Hypothalamus (tissue), 51 donors: ENCODE measurements at regions not wholly inside any gene's neighbourhood (a gene's known extent, or its start where the extent isn't known, plus 50 kb on each side); places are given as distances from the start of the nearest gene placed in this dataset.
"Not testable (repeated sequence)": the region's sequence is repeated elsewhere in the genome, so short reads cannot be mapped to it uniquely, and the experiment has no call there.

ENCODE experiments used
- DNase-seq, 51 donors: peaks; one replicate each; lab custom pipeline; 2025; lab: John Stamatoyannopoulos, UW

DNA sequence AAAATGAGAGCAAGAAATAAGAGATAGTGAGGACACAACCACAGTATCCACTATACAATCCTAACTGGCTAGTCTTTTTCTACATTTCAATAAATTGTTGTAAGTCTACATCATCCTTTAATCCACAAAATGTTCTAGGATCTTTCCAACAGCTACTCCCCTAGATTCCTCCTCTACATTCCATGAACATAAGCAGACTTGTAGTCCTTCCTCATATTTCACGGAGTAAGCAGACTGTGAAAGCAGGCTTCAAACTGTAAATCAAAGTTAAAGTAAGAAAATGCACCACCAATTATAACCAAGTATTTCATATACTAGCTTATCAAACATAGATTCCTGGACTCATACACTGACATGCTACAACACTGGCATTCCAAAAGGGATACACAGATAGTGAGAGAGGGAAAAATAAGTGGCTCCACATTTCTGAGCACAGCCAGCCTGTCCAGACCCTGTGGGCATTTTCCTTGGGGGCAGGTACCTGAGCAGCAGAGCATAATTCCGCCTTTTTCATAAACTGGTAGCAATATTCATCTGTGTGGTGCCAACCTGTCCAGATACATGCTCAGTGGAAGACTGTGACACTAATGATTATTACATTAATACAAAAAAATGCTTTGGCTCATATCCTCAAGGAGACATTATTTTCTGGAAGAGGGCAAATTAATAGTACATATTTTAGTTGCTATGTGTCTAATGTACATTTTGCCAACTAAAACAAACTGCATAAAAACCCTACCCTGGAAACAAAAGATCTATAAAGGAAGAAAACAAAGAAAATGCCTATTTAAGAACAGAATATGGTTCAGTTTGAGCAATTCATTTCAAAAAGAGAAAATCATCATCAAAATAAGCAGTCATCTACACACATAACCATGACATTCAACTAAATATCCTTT is 113.3 kb upstream of the FSCB start:
- DNase-seq: no peak

GRCh38 chr14:44616204-44616603 is 109.1 kb upstream of the FSCB start:
- DNase-seq: no peak

- DNase-seq: no peak
Observed at GRCh38 chr14:44613061-44613712, 106.1 kb upstream of the FSCB start.

DNA sequence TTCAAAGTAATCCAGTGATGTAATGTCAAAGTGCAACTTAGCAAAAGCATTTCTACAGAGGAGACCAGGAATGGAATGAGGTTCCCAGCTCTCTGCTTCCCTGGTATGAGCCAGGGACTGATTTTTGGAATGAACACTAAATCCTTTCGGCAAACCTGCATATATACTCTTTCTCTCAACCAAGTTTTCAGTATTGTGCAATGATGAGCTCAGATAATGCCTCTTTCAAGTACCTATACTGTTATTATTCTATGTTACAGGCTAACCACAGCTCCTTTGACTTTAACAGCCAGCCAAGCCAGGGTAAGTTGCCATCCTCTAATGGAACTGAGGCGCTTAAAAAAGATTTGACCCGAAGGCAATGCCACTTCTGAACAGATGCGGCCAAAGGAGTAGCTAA is 104.9 kb upstream of the FSCB start:
- DNase-seq: no peak

DNA sequence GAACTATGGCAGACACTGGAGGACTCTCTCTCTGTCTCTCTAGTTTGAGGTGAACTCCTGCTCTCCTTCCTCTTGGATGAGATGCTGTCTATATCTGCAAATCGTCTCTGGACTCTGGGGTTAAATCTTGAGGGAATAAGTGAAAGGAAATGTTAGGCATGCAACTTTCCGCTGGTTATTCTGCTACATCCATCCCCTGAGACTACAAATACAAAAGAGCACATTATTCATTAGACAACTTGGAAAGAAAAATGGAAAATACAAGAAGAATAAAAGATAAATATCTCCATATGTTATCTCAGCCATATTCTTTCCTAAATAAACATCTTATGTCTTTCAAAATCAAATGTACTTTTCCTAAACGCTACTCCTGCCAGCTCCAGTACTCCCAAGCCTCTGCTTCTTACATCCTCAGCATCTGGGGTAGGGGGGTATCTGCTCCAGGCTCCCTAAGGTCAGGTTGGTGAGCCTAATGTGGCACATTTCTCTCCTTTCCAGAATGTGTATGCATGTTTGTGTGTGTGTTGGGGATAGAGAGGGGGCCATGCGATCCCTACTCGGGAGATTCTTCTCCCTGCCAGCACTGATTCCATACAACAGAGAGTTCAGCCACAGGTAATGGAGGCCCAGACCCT is 102.9 kb upstream of the FSCB start:
- DNase-seq: no peak

DNA sequence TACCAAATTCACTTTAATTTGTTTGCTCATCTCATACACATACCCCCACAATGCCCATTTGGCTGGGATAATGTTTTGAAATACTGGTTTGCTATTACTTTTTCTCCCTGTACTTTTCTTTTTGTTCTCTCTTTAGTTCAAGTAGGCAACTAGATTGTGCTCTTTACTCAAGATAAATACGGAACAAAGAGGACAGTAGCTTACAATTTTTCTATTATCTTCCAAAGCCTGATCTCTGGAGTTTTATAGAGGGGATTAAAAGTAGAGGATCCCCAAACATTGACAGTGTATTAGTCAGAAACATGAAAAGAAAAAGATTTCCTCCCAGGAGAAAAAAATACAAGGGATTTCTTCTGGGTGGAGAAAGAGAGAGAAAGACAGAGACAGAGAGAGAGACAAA is 102.1 kb upstream of the FSCB start:
- DNase-seq: no peak

GRCh38 chr14:44607701-44608100 is 100.6 kb upstream of the FSCB start:
- no peak for DNase-seq

- DNase-seq: no peak
Observed at GRCh38 chr14:44606576-44606975, 99.5 kb upstream of the FSCB start.

- not testable (repeated sequence) for DNase-seq
Observed at GRCh38 chr14:44601266-44601665, 94.2 kb upstream of the FSCB start.

- no peak for DNase-seq
Observed at GRCh38 chr14:44589180-44589579, 82.1 kb upstream of the FSCB start.

- no peak for DNase-seq
Observed at GRCh38 chr14:44586910-44587309, 79.8 kb upstream of the FSCB start.

DNA sequence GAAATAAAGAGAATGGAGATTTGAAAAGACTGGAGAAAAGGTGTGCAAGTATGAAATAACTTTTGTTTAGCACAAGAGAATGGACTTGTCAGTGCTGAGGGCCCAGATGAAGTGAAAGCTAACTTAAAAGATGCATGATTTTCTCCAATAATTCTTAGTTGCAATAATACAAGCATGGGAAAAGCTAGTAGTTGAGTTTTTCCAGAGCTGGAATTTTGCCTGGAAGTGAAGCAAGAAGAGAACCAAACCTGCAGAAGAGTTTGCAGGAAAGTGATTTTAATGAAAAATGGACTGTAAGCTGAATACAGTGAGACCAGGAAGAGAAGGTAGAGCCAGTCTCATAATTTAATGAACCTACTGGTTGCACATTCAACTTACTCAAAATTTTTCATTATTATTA is 69.3 kb upstream of the FSCB start:
- DNase-seq: no peak

GRCh38 chr14:44567997-44568396 is 60.9 kb upstream of the FSCB start:
- no peak for DNase-seq

DNA sequence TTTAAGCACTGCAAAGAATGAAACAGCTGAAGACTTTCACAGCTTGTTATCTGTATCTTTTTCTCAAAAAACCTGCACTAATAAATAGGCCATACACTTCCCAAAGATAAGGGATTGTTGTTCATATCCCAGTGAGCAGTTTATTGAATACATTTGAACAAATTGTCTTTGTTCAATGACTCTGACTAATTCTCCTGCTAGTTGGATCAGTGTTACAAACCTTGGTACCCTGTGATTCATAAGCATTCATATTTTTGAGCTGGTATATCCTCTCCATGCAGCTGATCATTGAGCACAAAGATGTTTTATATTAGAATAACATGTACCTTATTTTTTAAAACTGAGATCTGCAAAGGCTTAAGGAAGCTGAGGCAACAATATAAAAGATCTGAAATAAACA is 58.9 kb upstream of the FSCB start:
- no peak for DNase-seq

- DNase-seq: no peak
Observed at GRCh38 chr14:44564908-44565307, 57.8 kb upstream of the FSCB start.
